DOHH2 (cell line): ENCODE measurements at regions not wholly inside any gene's neighbourhood (a gene's known extent, or its start where the extent isn't known, plus 50 kb on each side); places are given as distances from the start of the nearest gene placed in this dataset.

Source experiments
- EZH2phosphoT487 ChIP-seq: fragments of 200-600 bp; sonication (generic); IDR thresholded peaks from 2 replicates; pipeline ENCODE4 v1.6.1; 2017; ENCODE audit warnings: borderline replicate concordance, mild to moderate bottlenecking, antibody characterized with exemption, low read length, moderate library complexity, mixed read lengths
- TF ChIP-seq, protein P1 (sequence below): fragments of 200-600 bp; sonication (generic); IDR thresholded peaks from one replicate; pipeline ENCODE4 v1.5.1; 2014; ENCODE audit warnings: antibody characterized with exemption, mild to moderate bottlenecking, low read depth, low read length; ENCODE audit not compliant: poor library complexity, severe bottlenecking

DNA sequence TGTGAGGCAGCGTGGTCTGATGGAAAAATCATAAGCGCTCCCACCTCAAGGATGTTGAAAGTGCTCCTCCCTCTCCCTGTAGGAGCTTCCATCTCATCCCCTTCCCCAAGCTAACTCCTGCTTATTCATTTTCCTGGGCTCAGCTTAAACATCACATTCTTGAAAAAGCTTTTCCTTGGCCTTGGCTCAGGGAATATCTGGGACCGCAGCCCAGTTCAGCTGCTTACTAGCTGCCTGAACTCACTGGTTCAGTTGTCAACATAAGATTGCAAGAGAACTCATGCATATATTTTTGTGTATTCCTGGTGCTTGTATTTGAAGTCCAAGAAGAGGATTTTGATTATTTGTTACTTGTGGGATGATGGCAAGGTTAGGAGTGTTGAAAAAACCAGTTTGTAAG is 91.5 kb downstream of the UTP18 start:
- TF ChIP-seq, protein P1, sequence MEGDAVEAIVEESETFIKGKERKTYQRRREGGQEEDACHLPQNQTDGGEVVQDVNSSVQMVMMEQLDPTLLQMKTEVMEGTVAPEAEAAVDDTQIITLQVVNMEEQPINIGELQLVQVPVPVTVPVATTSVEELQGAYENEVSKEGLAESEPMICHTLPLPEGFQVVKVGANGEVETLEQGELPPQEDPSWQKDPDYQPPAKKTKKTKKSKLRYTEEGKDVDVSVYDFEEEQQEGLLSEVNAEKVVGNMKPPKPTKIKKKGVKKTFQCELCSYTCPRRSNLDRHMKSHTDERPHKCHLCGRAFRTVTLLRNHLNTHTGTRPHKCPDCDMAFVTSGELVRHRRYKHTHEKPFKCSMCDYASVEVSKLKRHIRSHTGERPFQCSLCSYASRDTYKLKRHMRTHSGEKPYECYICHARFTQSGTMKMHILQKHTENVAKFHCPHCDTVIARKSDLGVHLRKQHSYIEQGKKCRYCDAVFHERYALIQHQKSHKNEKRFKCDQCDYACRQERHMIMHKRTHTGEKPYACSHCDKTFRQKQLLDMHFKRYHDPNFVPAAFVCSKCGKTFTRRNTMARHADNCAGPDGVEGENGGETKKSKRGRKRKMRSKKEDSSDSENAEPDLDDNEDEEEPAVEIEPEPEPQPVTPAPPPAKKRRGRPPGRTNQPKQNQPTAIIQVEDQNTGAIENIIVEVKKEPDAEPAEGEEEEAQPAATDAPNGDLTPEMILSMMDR: no peak
- no peak for TF ChIP-seq EZH2phosphoT487
